ENCODE measurements at regions not wholly inside any gene's neighbourhood (a gene's known extent, or its start where the extent isn't known, plus 50 kb on each side); places are given as distances from the start of the nearest gene placed in this dataset.
"Not testable (repeated sequence)": the region's sequence is repeated elsewhere in the genome, so short reads cannot be mapped to it uniquely, and the experiment has no call there.

- no peak for DNase-seq
These were observed 381.6 kb downstream of the NYAP2 start for GRCh38 chr2:225781145-225781544.

- DNase-seq: no peak
These were observed 380.3 kb downstream of the NYAP2 start for GRCh38 chr2:225779829-225780228.

GRCh38 chr2:225773148-225773547 is 373.6 kb downstream of the NYAP2 start:
- DNase-seq: no peak

GRCh38 chr2:225771701-225772100 is 372.2 kb downstream of the NYAP2 start:
- no peak for DNase-seq

GRCh38 chr2:225768741-225769140 is 369.2 kb downstream of the NYAP2 start:
- DNase-seq: no peak

GRCh38 chr2:225766431-225766830 is 366.9 kb downstream of the NYAP2 start:
- no peak for DNase-seq

GRCh38 chr2:225765820-225766219 is 366.3 kb downstream of the NYAP2 start:
- DNase-seq: no peak

GRCh38 chr2:225764346-225764745 is 364.8 kb downstream of the NYAP2 start:
- no peak for DNase-seq

GRCh38 chr2:225763711-225764110 is 364.2 kb downstream of the NYAP2 start:
- DNase-seq: no peak

- no peak for DNase-seq
These were observed 361.9 kb downstream of the NYAP2 start for GRCh38 chr2:225761396-225761795.

- no peak for DNase-seq
These were observed 357.7 kb downstream of the NYAP2 start for GRCh38 chr2:225757248-225757647.

GRCh38 chr2:225756198-225756597 is 356.7 kb downstream of the NYAP2 start:
- no peak for DNase-seq

- no peak for DNase-seq
These were observed 349.1 kb downstream of the NYAP2 start for GRCh38 chr2:225748609-225749008.

GRCh38 chr2:225743996-225744395 is 344.5 kb downstream of the NYAP2 start:
- not testable (repeated sequence) for DNase-seq

GRCh38 chr2:225742487-225742886 is 343.0 kb downstream of the NYAP2 start:
- DNase-seq: no peak

GRCh38 chr2:225740086-225740485 is 340.6 kb downstream of the NYAP2 start:
- DNase-seq: no peak

GRCh38 chr2:225739328-225739727 is 339.8 kb downstream of the NYAP2 start:
- no peak for DNase-seq

- no peak for DNase-seq
These were observed 339.2 kb downstream of the NYAP2 start for GRCh38 chr2:225738735-225739134.

GRCh38 chr2:225737556-225737955 is 338.0 kb downstream of the NYAP2 start:
- no peak for DNase-seq

- DNase-seq: no peak
These were observed 336.3 kb downstream of the NYAP2 start for GRCh38 chr2:225735844-225736243.

- no peak for DNase-seq
These were observed 326.2 kb downstream of the NYAP2 start for GRCh38 chr2:225725726-225726125.

Data from effector CD4-positive, alpha-beta T cell (primary cell).